HG03432 (cell line): ENCODE measurements at regions not wholly inside any gene's neighbourhood (a gene's known extent, or its start where the extent isn't known, plus 50 kb on each side); places are given as distances from the start of the nearest gene placed in this dataset.
"Not testable (repeated sequence)": the region's sequence is repeated elsewhere in the genome, so short reads cannot be mapped to it uniquely, and the experiment has no call there.

Experiments
- ATAC-seq: cut with Tn5 transposase; IDR thresholded peaks from one replicate; pipeline ENCODE4 v1.9.1; 2021; ENCODE audit warnings: mild to moderate bottlenecking, moderate library complexity; ENCODE audit not compliant: unreplicated experiment

GRCh38 chr12:73656375-73656774, 881.3 kb upstream of the ATXN7L3B start:
- no peak for ATAC-seq

GRCh38 chr12:73659802-73660201, 877.8 kb upstream of the ATXN7L3B start:
- ATAC-seq: no peak

GRCh38 chr12:73665193-73665592, 872.4 kb upstream of the ATXN7L3B start:
- ATAC-seq: no peak

- not testable (repeated sequence) for ATAC-seq
Measured at GRCh38 chr12:73671550-73671949, 866.1 kb upstream of the ATXN7L3B start.

GRCh38 chr12:73677520-73678291, 859.9 kb upstream of the ATXN7L3B start:
- no peak for ATAC-seq

GRCh38 chr12:73678335-73678734, 859.3 kb upstream of the ATXN7L3B start:
- no peak for ATAC-seq

- ATAC-seq: no peak
Measured at GRCh38 chr12:73699318-73699717, 838.3 kb upstream of the ATXN7L3B start.

GRCh38 chr12:73714655-73715054, 823.0 kb upstream of the ATXN7L3B start:
- ATAC-seq: no peak

GRCh38 chr12:73716143-73716542, 821.5 kb upstream of the ATXN7L3B start:
- ATAC-seq: not testable (repeated sequence)

- no peak for ATAC-seq
Measured at GRCh38 chr12:73719223-73719622, 818.4 kb upstream of the ATXN7L3B start.

- ATAC-seq: no peak
Measured at GRCh38 chr12:73726881-73727280, 810.8 kb upstream of the ATXN7L3B start.

- no peak for ATAC-seq
Measured at GRCh38 chr12:73731658-73732057, 806.0 kb upstream of the ATXN7L3B start.

GRCh38 chr12:73769337-73769736, 768.3 kb upstream of the ATXN7L3B start:
- ATAC-seq: no peak

GRCh38 chr12:73798523-73798922, 739.1 kb upstream of the ATXN7L3B start:
- no peak for ATAC-seq

GRCh38 chr12:73815072-73815645, 722.5 kb upstream of the ATXN7L3B start:
- ATAC-seq: no peak

- ATAC-seq: no peak
Measured at GRCh38 chr12:73817161-73817560, 720.5 kb upstream of the ATXN7L3B start.

- ATAC-seq: no peak
Measured at GRCh38 chr12:73833746-73834145, 703.9 kb upstream of the ATXN7L3B start.

GRCh38 chr12:73841963-73842362, 695.7 kb upstream of the ATXN7L3B start:
- ATAC-seq: no peak

- no peak for ATAC-seq
Measured at GRCh38 chr12:73863546-73863945, 674.1 kb upstream of the ATXN7L3B start.

GRCh38 chr12:73867147-73867546, 670.5 kb upstream of the ATXN7L3B start:
- ATAC-seq: no peak

- ATAC-seq: not testable (repeated sequence)
Measured at GRCh38 chr12:73877291-73877690, 660.3 kb upstream of the ATXN7L3B start.

GRCh38 chr12:73892201-73892600, 645.4 kb upstream of the ATXN7L3B start:
- ATAC-seq: no peak

GRCh38 chr12:73898645-73899044, 639.0 kb upstream of the ATXN7L3B start:
- no peak for ATAC-seq
